ENCODE measurements at regions not wholly inside any gene's neighbourhood (a gene's known extent, or its start where the extent isn't known, plus 50 kb on each side); places are given as distances from the start of the nearest gene placed in this dataset.
"Not testable (repeated sequence)": the region's sequence is repeated elsewhere in the genome, so short reads cannot be mapped to it uniquely, and the experiment has no call there.

- no peak for DNase-seq
Observed at GRCh38 chr3:180421721-180422120, 180.2 kb upstream of the TTC14 start.

GRCh38 chr3:180424305-180424704, 177.7 kb upstream of the TTC14 start:
- not testable (repeated sequence) for DNase-seq

- no peak for DNase-seq
Observed at GRCh38 chr3:180430896-180431295, 171.1 kb upstream of the TTC14 start.

- DNase-seq, result no peak
Observed at GRCh38 chr3:180433152-180433551, 168.8 kb upstream of the TTC14 start.

GRCh38 chr3:180447136-180447535, 154.8 kb upstream of the TTC14 start:
- DNase-seq, result no peak

- not testable (repeated sequence) for DNase-seq
Observed at GRCh38 chr3:180448407-180448806, 153.6 kb upstream of the TTC14 start.

- DNase-seq, result peak; percentile 17
Observed at GRCh38 chr3:180457225-180457624, 144.7 kb upstream of the TTC14 start.

- DNase-seq, result no peak
Observed at GRCh38 chr3:180466401-180467011, 135.5 kb upstream of the TTC14 start.

GRCh38 chr3:180467177-180467576, 134.8 kb upstream of the TTC14 start:
- DNase-seq, result no peak

GRCh38 chr3:180469149-180469548, 132.8 kb upstream of the TTC14 start:
- no peak for DNase-seq

- no peak for DNase-seq
Observed at GRCh38 chr3:180478695-180479094, 123.3 kb upstream of the TTC14 start.

- no peak for DNase-seq
Observed at GRCh38 chr3:180492047-180492446, 109.9 kb upstream of the TTC14 start.

- DNase-seq, result no peak
Observed at GRCh38 chr3:180496995-180497394, 105.0 kb upstream of the TTC14 start.

GRCh38 chr3:180516368-180516767, 85.6 kb upstream of the TTC14 start:
- DNase-seq, result no peak

GRCh38 chr3:180523040-180523439, 78.9 kb upstream of the TTC14 start:
- no peak for DNase-seq

GRCh38 chr3:180528843-180529242, 73.1 kb upstream of the TTC14 start:
- no peak for DNase-seq

- no peak for DNase-seq
Observed at GRCh38 chr3:180529778-180530177, 72.2 kb upstream of the TTC14 start.

GRCh38 chr3:180530276-180530675, 71.7 kb upstream of the TTC14 start:
- no peak for DNase-seq

- DNase-seq, result no peak
Observed at GRCh38 chr3:180531303-180532278, 70.4 kb upstream of the TTC14 start.

GRCh38 chr3:180534828-180535227, 67.1 kb upstream of the TTC14 start:
- DNase-seq, result no peak

GRCh38 chr3:180538493-180538892, 63.5 kb upstream of the TTC14 start:
- DNase-seq, result no peak

- DNase-seq, result no peak
Observed at GRCh38 chr3:180543877-180544276, 58.1 kb upstream of the TTC14 start.

GRCh38 chr3:180546863-180547262, 55.1 kb upstream of the TTC14 start:
- no peak for DNase-seq

- no peak for DNase-seq
Observed at GRCh38 chr3:180548050-180548449, 53.9 kb upstream of the TTC14 start.

All from suppressor macrophage treated with lipopolysaccharide for 4 hours (primary cell).